Hepatic stellate cell (primary cell): ENCODE measurements at regions not wholly inside any gene's neighbourhood (a gene's known extent, or its start where the extent isn't known, plus 50 kb on each side); places are given as distances from the start of the nearest gene placed in this dataset.

Experiments
- DNase-seq: peaks from one replicate; pipeline ENCODE4 v3.0.0; 2011; ENCODE audit warnings: low spot score

DNA sequence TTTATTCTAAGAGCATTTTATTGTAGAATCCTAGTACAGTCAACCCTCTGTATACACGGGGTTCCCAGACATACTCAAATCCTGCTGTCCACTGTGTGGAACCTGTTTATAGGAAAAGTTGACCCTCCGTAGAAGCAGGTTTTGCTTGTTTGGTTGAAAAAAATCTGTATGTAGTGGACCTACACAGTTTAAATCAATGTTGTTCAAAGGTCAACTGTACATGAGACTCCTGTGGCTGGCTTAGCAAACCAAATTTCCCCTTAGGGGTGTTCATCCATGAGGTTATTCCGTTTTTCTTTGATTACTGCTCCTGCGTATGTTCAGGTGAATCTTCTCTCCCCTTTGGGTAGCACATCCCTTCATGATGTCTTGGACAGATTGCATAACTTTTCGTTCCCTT, 387.0 kb upstream of the ZFP64 start:
- no peak for DNase-seq

DNA sequence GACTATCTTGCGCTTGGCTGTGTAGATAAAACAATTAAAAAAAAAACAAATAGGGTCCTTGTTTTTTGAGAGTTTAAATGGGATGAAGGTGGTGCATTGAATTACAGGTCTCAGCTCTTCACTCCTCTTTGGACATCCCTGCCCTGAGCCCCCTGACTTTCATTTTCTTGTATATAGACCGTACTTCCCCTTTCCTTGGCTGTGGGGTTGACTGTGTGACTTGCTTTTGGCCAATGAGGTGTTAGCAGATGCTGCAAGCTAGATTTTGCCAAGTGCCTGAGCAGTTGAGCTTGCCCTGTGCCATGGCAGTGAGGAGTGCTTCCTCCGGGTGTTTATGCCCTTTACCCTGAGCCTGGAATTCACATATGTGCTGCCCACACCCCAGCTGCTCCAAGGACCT, 386.1 kb upstream of the ZFP64 start:
- no peak for DNase-seq

DNA sequence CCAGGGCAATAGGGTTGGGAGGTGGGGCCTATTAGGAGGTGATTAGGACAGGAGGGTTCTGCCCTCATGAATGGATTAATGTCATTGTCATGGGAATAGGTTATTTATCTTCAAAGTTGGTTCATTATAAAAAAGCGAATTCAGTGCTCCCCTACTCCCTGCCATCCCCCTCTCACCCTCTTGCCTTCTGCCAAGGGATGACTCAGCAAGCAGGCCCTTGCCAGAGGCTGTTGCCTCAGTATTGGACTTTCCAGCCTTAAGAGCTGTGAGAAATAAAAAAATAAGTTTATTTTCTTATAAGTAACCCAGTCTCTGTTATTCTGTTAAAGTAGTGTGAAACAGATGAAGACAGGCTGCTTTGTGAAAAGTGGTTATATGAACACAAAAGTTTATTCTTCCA, 381.1 kb upstream of the ZFP64 start:
- DNase-seq, result no peak

DNA sequence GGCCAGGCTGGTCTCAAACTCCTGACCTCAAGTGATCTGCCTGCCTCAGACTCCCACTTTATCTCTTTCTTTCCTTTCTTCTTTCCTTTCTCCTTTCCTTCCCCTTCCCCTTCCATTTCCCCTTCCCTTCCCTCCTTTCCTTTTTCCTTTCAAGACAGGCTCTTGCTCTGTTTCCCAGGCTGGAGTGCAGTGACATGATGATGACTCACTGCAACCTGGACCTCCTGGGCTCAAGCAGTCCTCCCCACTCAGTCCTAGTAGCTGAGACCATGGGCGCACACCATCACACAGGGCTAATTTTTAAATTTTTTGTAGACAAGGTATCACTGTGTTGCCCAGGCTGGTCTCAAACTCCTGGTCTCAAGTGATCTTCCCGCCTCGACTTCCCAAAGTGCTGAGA, 377.6 kb upstream of the ZFP64 start:
- no peak for DNase-seq

DNA sequence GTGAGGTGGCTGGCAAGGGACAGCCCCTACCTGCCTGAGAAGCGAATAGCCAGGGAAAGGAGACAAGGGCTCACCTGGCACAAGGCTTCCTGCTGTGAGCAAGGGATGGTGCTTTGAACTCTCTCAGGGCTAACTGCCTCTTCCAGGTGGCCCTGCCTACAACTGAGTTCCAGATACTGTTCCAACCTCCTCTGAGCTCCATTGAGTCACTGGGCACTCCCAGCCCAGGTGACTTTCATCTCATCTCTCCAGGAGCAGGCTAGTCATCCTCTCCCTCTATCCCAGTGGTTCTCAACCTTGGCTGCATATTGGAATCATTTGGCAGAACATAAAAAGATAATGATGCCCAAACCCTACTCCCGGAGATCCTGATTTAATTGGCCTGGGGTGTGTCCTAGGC, 374.0 kb upstream of the ZFP64 start:
- no peak for DNase-seq

DNA sequence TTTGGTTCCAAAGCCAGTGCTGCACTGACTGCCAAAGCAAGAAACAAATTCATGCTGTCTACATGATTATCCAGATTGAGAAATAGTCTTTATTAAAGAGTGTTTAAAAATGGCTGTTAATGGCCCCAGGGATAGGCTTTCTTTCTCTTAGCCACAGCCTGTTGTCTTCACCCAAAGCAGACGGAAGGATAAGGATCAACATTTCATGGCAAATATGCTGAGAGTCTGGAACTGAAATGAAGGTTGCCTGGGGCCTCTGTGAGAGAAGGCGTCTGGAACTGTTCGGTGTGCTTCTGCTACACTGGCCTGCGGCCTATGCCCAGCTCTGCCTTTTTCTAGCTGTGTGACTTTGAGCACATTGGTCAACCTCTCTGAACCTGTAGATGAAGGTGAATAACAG, 373.0 kb upstream of the ZFP64 start:
- DNase-seq, result no peak

DNA sequence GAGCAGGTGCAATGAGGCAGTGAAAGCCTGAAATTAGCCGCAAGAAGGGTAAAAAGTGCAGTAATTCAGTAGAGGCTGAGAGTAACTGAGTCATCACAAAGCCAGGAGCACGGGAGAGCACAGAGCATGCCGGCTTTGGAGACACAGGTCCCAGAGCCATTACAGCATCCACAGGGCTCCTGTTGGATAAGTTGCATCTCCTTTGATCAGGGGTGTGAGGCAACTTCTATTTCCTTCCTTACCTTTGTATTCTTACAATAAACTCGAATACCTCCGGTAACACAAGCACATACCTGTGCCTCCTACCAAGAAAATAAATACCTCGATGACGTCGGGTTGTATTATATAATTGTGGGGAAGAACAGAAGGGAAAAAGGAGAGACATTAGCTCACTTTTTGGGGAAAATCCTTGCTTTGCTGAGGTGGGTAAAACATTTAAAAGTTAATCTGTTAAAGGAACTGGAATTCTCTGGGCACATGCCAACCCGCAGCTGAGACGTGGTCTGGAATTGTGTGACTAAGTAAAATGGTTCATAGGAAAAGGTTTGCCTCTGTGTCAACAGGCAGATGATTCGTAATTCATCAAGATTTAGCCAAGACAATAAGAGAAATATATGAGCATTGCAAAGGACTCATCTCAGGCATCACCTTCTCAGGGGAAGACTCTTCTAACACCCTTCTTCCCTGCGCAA, 360.7 kb upstream of the ZFP64 start:
- no peak for DNase-seq

DNA sequence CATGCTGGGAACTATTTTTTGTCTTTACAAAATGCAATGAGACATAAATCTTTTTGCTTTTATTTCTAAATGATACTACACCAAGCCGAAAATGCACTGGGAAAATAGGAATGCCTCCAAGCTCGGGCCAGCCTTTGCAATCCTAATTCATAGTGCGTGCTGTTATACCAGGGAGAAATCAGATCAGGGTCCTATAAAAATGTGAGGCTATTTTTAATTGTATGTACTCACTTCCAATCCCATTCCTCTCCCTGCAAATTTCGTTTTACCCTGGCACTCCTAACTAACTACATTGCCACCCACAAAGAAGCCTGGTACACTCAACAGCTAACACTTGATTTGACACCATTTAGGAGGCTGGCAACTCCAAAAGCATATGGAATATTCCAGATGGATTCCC, 350.6 kb upstream of the ZFP64 start:
- DNase-seq, result no peak

DNA sequence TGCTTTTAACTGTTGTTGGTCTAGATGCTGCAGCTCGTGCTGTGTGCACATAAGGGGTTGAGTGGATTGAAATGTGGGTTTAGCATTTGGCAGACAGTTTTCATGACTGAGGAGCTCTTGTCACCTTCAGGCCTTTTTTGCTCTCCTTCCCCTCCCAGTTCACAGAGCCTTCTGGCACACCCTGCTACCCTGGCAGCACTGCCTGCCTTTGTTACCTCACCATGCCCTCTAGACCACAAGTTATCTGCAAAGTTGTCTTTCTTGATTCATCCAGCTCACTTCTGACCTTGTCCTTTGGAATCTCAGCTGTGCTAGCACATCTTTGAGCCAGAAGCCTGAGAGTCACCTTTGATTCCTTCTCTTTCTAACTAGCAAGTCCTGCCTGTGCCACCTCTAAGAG, 348.9 kb upstream of the ZFP64 start:
- no peak for DNase-seq

DNA sequence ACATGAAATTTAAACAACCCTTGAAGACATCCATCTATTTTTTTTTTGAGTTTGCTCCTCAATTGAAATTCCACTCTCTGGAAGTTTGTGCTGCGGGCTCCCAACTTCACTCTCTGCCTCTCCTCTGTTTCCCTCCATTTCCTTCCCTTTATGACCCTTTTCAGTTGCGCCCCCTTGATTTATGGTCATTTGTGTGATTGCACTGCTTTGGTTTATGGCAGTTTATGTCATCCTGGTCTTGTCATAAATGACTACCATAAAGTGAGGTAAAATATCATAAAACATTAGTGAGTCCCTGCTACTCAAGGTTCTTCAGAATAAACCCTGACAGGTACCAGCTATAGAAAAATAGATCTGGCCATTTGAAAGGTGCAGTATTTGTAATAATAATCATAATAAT, 348.3 kb upstream of the ZFP64 start:
- DNase-seq, result no peak

DNA sequence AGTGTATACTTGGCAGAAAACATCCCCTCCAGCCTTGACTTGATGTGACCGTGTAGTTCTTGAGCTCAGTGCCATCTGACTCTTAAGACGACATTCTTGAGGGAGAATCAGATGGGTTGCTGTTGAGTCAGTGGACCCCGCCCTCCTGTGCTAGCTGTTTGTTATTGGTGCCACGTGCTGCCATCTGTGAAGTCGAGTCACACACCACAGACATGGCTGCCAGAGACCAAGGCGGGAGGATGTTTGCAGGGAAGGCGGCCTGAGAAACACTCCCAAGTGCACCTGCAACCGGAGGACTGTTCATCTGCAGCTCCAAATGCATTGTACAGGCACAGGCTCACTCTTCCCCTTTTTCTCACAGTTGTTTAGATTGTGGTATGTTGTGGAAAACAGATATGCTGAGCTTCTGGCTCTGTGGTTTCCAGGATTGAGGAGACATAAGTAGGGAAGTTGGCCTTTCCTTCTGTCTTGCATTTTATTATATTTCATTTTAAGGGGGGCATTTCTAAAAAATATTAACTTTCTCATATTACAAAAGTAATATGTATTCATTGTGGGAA, 345.3 kb upstream of the ZFP64 start:
- no peak for DNase-seq

DNA sequence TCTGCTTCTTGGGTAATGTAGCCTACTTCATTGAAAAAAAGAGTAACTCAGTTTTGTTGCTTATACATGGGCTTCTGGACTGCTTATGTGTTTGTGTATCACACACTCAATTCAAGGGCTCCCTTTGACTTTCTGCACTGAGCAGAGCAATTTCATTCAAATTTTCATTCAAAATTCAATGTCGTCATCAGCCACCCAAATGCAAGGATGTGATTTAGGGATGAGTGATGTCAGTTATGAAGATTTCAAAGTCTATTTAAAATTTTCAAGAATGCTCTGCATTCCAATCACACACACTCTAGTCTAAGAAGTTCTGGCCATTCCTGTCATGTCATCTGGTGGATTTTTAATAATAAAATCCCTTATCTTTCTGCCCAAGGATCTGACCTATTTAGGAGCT, 344.5 kb upstream of the ZFP64 start:
- DNase-seq, result no peak

DNA sequence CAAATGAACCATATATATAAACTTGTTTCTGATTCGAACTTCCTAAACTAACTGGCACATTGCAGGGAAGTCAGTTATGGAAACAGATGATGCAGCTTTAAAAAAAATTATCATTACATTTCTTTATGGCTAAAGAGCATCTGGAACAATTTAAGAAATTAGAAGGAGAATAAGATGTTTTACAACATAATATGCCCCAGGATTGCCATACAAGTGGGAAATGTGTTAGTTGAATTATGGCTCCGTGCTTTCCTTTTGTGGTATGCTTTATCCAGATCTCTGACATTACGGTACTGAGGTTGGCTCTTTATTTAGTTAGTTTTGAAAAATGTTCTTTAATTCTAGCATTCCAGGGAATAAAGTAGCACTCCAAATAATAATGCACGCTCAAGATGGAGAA, 343.0 kb upstream of the ZFP64 start:
- DNase-seq, result no peak

DNA sequence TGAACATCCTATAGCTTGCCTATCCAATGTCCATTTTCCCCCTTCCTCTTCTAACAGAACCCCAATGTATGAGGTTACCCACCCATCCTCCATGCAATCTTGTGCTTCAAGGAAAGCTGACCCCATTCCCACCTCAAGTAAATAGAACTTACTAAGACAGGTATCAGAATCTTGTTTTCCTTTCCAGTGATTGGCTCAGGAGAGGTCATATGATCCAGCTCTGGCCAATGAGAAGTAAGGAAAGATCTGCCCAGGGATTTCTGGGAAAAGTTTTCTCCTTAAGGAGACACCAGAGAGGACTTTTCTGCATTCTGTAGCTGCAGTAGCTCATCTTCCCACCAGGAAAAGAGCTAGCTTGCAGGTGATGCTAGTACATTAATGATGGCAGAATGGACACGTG, 341.8 kb upstream of the ZFP64 start:
- DNase-seq, result no peak

DNA sequence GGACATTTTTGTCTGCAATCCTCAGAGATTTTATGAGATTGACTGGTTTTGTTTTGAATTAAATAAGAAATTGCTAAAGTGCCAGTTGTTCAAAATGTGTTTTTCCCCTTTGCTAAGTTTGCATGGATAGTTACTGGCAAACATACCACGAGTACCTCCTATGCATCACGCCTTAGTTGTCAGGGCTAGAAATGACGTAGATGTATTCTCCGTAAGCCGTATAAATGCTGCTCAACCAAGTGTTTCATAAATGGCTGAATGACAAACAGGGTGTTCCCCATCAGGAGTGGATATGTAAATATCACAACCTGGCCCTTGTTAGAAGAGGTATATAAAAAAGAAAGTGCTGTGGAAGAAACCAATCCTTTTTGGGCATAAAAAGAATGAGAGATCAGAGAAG, 341.1 kb upstream of the ZFP64 start:
- DNase-seq, result no peak

DNA sequence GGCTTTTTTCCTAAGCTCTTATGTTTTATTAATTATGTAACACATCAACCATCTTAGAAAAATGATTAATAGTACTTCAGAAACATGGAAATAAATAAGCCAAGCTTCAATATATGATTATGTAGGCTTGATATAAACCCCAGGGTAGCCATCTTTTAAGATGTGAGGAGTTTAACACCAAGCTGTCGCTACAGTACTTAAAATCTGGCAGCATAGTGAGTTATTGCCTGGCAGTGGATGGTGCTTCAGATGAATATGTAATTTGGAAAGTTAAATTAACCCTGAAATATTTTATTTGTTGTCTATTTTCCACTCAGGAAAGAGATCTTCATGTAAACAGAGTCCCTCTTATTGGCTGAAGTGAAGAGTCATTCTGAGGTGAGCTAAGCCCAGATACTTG, 339.0 kb upstream of the ZFP64 start:
- DNase-seq, result no peak

DNA sequence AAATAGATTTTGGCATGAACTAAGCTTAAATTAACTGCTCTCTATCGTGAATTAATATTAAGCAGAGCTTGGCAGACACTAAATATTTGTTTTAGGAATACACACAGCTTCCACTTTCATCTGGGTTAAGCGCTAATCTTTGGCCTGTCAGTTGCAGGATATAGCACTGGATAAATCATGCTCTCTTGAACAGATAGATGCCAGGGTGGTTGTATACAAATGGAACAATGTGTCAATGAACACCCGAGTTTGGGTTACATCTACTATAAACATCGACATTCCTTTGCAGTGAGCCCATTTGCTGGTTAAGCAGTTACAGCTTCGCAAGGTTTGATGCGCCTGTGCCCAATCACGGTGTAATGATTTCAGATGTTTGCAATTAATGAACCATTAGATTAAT, 338.2 kb upstream of the ZFP64 start:
- DNase-seq, result no peak

DNA sequence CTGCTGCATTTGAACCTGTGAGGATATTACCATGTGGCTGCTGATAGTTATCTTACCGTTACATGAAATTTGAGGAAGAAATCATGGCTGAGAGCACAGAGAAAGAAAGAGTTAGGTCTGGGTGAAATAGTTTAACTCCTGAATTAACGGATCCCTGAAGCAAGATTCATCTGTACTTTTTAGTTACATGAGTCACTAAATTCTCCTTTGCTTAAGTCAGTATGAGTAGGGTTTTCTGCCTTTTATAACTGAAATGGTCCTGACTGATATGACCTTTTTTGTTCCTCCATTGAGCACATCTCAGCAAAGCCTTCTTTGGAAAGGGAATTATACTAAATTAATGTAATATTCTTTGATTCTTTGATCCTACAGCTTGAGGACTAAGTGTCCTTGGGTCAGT, 333.3 kb upstream of the ZFP64 start:
- no peak for DNase-seq

DNA sequence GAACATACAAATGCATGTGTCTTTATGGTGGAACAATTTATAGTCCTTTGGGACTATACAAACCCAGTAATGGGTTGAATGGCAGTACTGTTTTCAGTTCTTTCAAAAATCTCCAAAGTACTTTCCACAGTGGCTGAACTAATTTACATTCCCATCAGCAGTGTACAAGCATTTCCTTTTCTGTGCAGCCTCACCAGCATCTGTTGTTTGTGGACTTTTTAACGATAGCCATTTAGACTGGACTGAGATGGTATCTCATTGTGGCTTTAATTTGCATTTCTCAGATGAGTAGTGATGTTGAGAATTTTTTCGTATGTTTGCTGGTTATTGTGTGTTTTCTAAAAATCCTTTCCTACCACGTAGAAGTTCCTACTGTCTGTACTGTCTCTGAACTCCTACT, 327.2 kb upstream of the ZFP64 start:
- no peak for DNase-seq

DNA sequence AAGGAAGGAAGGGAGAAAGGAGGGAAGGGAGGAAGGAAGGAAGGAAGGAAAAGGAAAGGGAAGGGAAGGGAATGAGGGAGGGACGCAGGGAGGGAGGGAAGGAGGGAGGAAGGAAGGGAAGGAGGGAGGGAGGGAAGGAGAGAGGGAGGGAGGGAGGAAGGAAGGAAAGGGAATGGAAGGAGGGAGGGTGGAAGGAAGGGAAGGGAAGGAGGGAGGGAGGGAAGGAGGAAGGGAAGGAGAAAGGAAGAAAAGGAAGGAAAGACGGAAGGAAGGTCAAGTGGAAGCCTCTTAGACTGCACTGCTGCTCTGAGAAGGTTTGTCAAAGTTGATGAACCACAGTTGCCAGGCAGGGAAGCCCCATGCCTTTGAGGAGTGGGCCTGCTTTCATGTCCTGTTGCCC, 324.3 kb upstream of the ZFP64 start:
- no peak for DNase-seq

DNA sequence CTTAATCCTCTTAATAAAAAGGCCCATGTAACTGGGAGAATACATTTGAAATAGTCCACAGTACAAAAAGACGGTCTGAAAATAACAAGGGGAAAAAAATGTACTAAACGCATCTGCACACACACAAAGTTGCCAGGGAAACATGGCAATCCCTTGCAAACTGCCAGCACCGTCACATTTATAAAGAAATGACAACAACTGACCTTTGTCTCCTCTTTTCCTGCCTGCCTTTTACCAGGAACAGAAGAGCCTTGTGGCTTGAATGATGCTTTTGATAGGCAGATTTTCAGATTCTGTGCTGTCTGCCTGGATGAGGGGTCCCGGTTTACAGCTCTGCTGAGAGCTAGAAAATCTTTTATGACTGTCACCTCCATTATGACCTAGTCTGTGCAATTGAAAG, 308.6 kb upstream of the ZFP64 start:
- DNase-seq, result no peak

DNA sequence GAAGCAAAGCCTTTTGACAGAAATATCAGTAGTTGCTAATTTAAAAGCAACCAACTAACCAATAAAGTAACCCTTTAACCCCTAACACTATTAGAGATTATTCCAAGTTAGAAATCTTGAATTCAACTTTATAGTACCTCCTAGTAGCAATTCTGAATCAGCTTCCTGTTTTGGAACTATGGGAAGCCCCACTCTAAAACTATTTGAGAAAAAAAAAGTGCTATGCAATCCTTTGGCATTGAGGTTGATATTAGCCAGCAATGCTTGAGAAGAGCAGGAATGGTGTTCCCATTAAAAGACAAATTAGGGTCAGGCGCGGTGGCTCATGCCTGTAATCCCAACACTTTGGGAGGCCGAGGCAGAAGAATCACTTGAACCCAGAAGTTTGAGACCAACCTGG, 306.2 kb upstream of the ZFP64 start:
- DNase-seq, result no peak

DNA sequence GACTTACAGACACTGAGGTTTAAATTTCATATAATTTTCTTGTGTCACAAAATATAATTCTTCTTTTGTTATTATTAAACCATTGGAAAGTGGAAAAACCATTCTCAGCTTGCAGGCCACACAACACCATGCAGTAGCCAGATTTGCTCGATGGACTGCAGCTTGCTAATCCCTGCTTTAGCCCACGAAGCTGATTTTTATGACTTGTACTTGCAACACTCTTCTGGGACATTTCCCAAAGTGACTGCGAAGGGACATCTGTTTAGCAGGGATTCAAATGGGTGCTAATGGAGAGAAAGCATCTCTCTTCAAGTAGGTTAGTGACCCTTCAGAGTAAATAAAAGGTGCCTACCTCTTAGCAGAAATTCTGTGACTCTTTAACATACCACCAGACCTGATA, 304.6 kb upstream of the ZFP64 start:
- no peak for DNase-seq

DNA sequence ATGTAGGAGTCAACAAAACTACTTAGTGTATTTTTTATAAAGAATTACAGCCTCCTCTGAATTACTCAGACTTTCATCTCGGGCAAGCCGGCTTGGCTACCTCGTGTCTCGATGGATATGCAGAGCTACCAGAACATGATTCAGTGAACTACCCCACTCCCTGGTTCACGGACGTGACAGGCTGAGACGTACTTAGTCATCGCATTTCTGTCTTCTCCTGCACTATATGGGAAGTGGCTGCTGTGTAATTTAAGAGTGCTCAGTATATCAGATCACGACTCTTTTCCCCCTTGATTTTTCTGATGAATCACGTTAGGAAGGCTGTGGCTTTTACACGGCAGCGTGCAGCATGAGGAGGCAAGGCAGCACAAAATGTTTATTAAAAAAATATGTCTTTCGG, 302.7 kb upstream of the ZFP64 start:
- DNase-seq, result no peak
